H9 (cell line): ENCODE measurements at regions not wholly inside any gene's neighbourhood (a gene's known extent, or its start where the extent isn't known, plus 50 kb on each side); places are given as distances from the start of the nearest gene placed in this dataset.

Source experiments
- DNase-seq: peaks from one replicate; pipeline ENCODE4 v3.0.0-alpha.2; 2017
- H2AFZ ChIP-seq: one replicate; pipeline ENCODE4 v1.6.1; 2013; ENCODE audit warnings: mild to moderate bottlenecking, low read length, control low read depth, moderate library complexity
- H2AK5ac ChIP-seq: 2 replicates; pipeline ENCODE4 v1.6.1; 2013; ENCODE audit warnings: low read length, control low read depth, mixed read lengths; ENCODE audit not compliant: insufficient read length
- H2BK120ac ChIP-seq: one replicate; pipeline ENCODE4 v1.6.1; 2013; ENCODE audit warnings: low read depth, mild to moderate bottlenecking, low read length, control low read depth, inconsistent platforms; ENCODE audit not compliant: poor library complexity, severe bottlenecking
- H2BK12ac ChIP-seq: 2 replicates; pipeline ENCODE4 v1.6.1; 2013; ENCODE audit warnings: low read length, control low read depth, mixed read lengths, low read depth; ENCODE audit not compliant: insufficient read length
- H2BK15ac ChIP-seq: 2 replicates; pipeline ENCODE4 v1.6.1; 2013; ENCODE audit warnings: low read depth, low read length, control low read depth
- H2BK20ac ChIP-seq: one replicate; pipeline ENCODE4 v1.6.1; 2013; ENCODE audit warnings: low read depth, mild to moderate bottlenecking, low read length, control low read depth, inconsistent platforms; ENCODE audit not compliant: poor library complexity, severe bottlenecking
- H2BK5ac ChIP-seq: 2 replicates; pipeline ENCODE4 v1.6.1; 2013; ENCODE audit warnings: low read length, control low read depth, mixed read lengths; ENCODE audit not compliant: insufficient read length
- H3K14ac ChIP-seq: 2 replicates; pipeline ENCODE4 v1.6.1; 2013; ENCODE audit warnings: low read length, control low read depth; ENCODE audit not compliant: insufficient read depth
- H3K18ac ChIP-seq: 2 replicates; pipeline ENCODE4 v1.6.1; 2013; ENCODE audit warnings: low read depth, mild to moderate bottlenecking, mixed read lengths, low read length, control low read depth; ENCODE audit not compliant: insufficient read length
- H3K23ac ChIP-seq: 2 replicates; pipeline ENCODE4 v1.6.1; 2013; ENCODE audit warnings: low read length, control low read depth, mixed read lengths, low read depth; ENCODE audit not compliant: insufficient read length
- H3K23me2 ChIP-seq: 2 replicates; pipeline ENCODE4 v1.6.1; 2013; ENCODE audit warnings: low read depth, mild to moderate bottlenecking, mixed read lengths, low read length, control low read depth; ENCODE audit not compliant: insufficient read length, poor library complexity, severe bottlenecking
- H3K27ac ChIP-seq: 2 replicates; pipeline ENCODE4 v1.5.1; 2013; ENCODE audit warnings: low read length, control low read depth, mixed read lengths, low read depth; ENCODE audit not compliant: insufficient read length
- H3K27me3 ChIP-seq: 2 replicates; pipeline ENCODE4 v1.6.1; 2013; ENCODE audit warnings: low read length, control low read depth, inconsistent platforms; ENCODE audit not compliant: insufficient read depth
- H3K4ac ChIP-seq: 2 replicates; pipeline ENCODE4 v1.6.1; 2013; ENCODE audit warnings: low read depth, mild to moderate bottlenecking, control low read depth, inconsistent platforms, low read length, moderate library complexity
- H3K4me1 ChIP-seq: 2 replicates; pipeline ENCODE4 v1.6.1; 2013; ENCODE audit warnings: low read length, control low read depth, inconsistent platforms; ENCODE audit not compliant: insufficient read depth
- H3K4me2 ChIP-seq: 2 replicates; pipeline ENCODE4 v1.6.1; 2013; ENCODE audit warnings: low read length, control low read depth, mixed read lengths; ENCODE audit not compliant: insufficient read length, insufficient read depth
- H3K56ac ChIP-seq: 2 replicates; pipeline ENCODE4 v1.6.1; 2013; ENCODE audit warnings: low read depth, mild to moderate bottlenecking, mixed read lengths, low read length, control low read depth; ENCODE audit not compliant: insufficient read length
- H3K79me1 ChIP-seq: 2 replicates; pipeline ENCODE4 v1.6.1; 2013; ENCODE audit warnings: low read depth, mild to moderate bottlenecking, moderate library complexity, low read length, control low read depth, inconsistent platforms; ENCODE audit not compliant: insufficient read depth, poor library complexity, severe bottlenecking
- H3K79me2 ChIP-seq: 2 replicates; pipeline ENCODE4 v1.6.1; 2013; ENCODE audit warnings: low read length, control low read depth, inconsistent platforms; ENCODE audit not compliant: insufficient read depth
- H3K9ac ChIP-seq: 2 replicates; pipeline ENCODE4 v1.6.1; 2013; ENCODE audit warnings: low read length, control low read depth, mixed read lengths; ENCODE audit not compliant: insufficient read length; ENCODE audit errors: extremely low read depth
- H3K9me3 ChIP-seq: one replicate; pipeline ENCODE4 v1.6.1; 2013; ENCODE audit warnings: low read depth, low read length, inconsistent platforms; ENCODE audit not compliant: control insufficient read depth
- H3T11ph ChIP-seq: one replicate; pipeline ENCODE4 v1.6.1; 2013; ENCODE audit warnings: mild to moderate bottlenecking, low read length, control low read depth, inconsistent platforms
- H4K20me1 ChIP-seq: one replicate; pipeline ENCODE4 v1.6.1; 2013; ENCODE audit not compliant: control insufficient read depth, insufficient read length, insufficient read depth
- H4K5ac ChIP-seq: 2 replicates; pipeline ENCODE4 v1.6.1; 2013; ENCODE audit warnings: low read depth, mild to moderate bottlenecking, mixed read lengths, low read length, control low read depth; ENCODE audit not compliant: insufficient read length
- H4K8ac ChIP-seq: replicated peaks from 2 replicates; pipeline ENCODE4 v1.6.1; 2013; ENCODE audit warnings: low read length, control low read depth, mixed read lengths, low read depth; ENCODE audit not compliant: insufficient read length
- H4K91ac ChIP-seq: 2 replicates; pipeline ENCODE4 v1.6.1; 2013; ENCODE audit warnings: low read depth, mild to moderate bottlenecking, moderate library complexity, mixed read lengths, low read length, control low read depth; ENCODE audit not compliant: insufficient read length
- H3K27ac Mint-ChIP-seq, 3 experiments: 2 replicates in 2 of 3; 3 replicates in 1 of 3; pipeline ENCODE4 v1.8.0; 2020 to 2021; ENCODE audit warnings: mixed read lengths in 3 of 3, mild to moderate bottlenecking in 1 of 3, moderate library complexity in 1 of 3
- H3K27me3 Mint-ChIP-seq: 2 replicates; pipeline ENCODE4 v1.8.0; 2021; ENCODE audit warnings: low read depth, mild to moderate bottlenecking, moderate library complexity, mixed read lengths
- H3K36me3 Mint-ChIP-seq, 3 experiments: 2 replicates in 2 of 3; 3 replicates in 1 of 3; pipeline ENCODE4 v1.8.0; 2020 to 2021; ENCODE audit warnings: low read depth in 3 of 3, mixed read lengths in 3 of 3; ENCODE audit not compliant: insufficient read depth in 1 of 3
- H3K4me1 Mint-ChIP-seq, 2 experiments: 2 replicates each; pipeline ENCODE4 v1.8.0; 2020; ENCODE audit warnings: mixed read lengths in 2 of 2
- H3K4me3 Mint-ChIP-seq, 2 experiments: 2 replicates in 1 of 2; 3 replicates in 1 of 2; pipeline ENCODE4 v1.8.0; 2020 to 2021; ENCODE audit warnings: mild to moderate bottlenecking in 2 of 2, mixed read lengths in 2 of 2, moderate library complexity in 1 of 2
- H3K9me3 Mint-ChIP-seq, 2 experiments: 2 replicates in 1 of 2; 3 replicates in 1 of 2; pipeline ENCODE4 v1.8.0; 2020; ENCODE audit warnings: mild to moderate bottlenecking in 2 of 2, mixed read lengths in 2 of 2, moderate library complexity in 1 of 2
- WGBS: extraction: QIAGEN DNeasy Blood & Tissue Kit; methylation state at CpG from one replicate; pipeline ENCODE4 v1.1.7; 2013; ENCODE audit warnings: missing lambda C conversion rate, low lambda C conversion rate, mixed read lengths; ENCODE audit not compliant: insufficient read length; ENCODE audit errors: extremely low coverage; 5-methylcytosine and 5-hydroxymethylcytosine counted together
- TF ChIP-seq, protein P1 (sequence below): fragments of 200-600 bp; sonication (generic); conservative IDR thresholded peaks from 3 replicates; pipeline ENCODE4 v1.8.0; 2021; ENCODE audit warnings: antibody characterized with exemption, mild to moderate bottlenecking

DNA sequence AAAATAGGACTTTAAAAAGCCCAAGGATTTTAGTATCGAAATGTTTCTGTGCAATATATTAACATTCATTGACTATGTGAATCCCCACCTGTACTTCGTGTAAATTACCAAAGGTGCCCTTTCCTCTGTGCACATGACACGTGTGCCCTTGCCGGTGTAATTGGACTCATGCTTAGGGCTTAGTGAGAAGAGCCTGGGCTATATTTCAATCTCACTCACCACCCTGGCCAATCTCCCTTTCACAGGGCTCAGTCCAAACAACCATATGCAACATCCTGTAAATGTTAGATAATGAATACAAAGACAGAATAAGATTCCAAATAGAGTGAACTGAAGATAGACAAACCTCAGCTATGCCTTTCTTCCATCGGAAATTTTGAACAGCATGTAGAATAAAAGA lies 564.3 kb downstream of the USP25 start:
- Histone ChIP-seq H3K79me1 (no peaks in the 10 kb centered on the region), H3K4ac (no peak overlapping the region), H2AFZ (no peak overlapping the region), H4K91ac (no peak overlapping the region), H2BK120ac (no peak overlapping the region), H2BK12ac (no peak overlapping the region), H3K14ac (no peak overlapping the region), H3K23ac (no peak overlapping the region), H3K4me1 (no peaks in the 10 kb centered on the region), H3K27ac (no peak overlapping the region), H2BK15ac (no peak overlapping the region), H3K79me2 (no peaks in the 10 kb centered on the region), H3K4me2 (no peak overlapping the region), H3T11ph (no peak overlapping the region), H2BK20ac (no peak overlapping the region), H3K56ac (no peak overlapping the region), H4K8ac (no peak overlapping the region), H4K20me1 (no peaks in the 10 kb centered on the region), H2AK5ac (no peak overlapping the region), H3K23me2 (no peaks in the 10 kb centered on the region), H3K27me3 (no peaks in the 10 kb centered on the region), H4K5ac (no peak overlapping the region), H2BK5ac (no peak overlapping the region), H3K9me3 (no peaks in the 10 kb centered on the region), H3K18ac (no peak overlapping the region), H3K9ac (no peak overlapping the region)
- Mint-ChIP-seq H3K9me3 (no peaks in the 10 kb centered on the region), H3K27me3 (peaks cover 3% of the 10 kb centered on the region; the same call in 1 of the 2 replicates), H3K36me3 (no peaks in the 10 kb centered on the region), H3K4me3 (no peak overlapping the region), H3K4me1 (peaks cover 2 to 3% of the 10 kb centered on the region in 2 experiments; a peak in 2 of 4 replicates), H3K27ac (no peak overlapping the region)
- DNase-seq, result no peak
- WGBS, result no CpG with 5 or more reads among the region's 5 CpGs
- TF ChIP-seq, protein P1, sequence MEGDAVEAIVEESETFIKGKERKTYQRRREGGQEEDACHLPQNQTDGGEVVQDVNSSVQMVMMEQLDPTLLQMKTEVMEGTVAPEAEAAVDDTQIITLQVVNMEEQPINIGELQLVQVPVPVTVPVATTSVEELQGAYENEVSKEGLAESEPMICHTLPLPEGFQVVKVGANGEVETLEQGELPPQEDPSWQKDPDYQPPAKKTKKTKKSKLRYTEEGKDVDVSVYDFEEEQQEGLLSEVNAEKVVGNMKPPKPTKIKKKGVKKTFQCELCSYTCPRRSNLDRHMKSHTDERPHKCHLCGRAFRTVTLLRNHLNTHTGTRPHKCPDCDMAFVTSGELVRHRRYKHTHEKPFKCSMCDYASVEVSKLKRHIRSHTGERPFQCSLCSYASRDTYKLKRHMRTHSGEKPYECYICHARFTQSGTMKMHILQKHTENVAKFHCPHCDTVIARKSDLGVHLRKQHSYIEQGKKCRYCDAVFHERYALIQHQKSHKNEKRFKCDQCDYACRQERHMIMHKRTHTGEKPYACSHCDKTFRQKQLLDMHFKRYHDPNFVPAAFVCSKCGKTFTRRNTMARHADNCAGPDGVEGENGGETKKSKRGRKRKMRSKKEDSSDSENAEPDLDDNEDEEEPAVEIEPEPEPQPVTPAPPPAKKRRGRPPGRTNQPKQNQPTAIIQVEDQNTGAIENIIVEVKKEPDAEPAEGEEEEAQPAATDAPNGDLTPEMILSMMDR, result no peak
